Stimulated activated CD8-positive, alpha-beta memory T cell treated with anti-CD3 and anti-CD28 coated beads, Interleukin-4, amount 100 ng/mL, for 48 hours (primary cell): ENCODE measurements at regions not wholly inside any gene's neighbourhood (a gene's known extent, or its start where the extent isn't known, plus 50 kb on each side); places are given as distances from the start of the nearest gene placed in this dataset.

Experiments used
- DNase-seq: peaks from one replicate; pipeline ENCODE4 v3.0.0-alpha.2; 2020

- no peak for DNase-seq
Measured at GRCh38 chr9:91102269-91102668, 259.4 kb downstream of the AUH start.

- no peak for DNase-seq
Measured at GRCh38 chr9:91103931-91104330, 257.8 kb downstream of the AUH start.

- DNase-seq, result no peak
Measured at GRCh38 chr9:91106415-91107081, 255.2 kb downstream of the AUH start.

- DNase-seq, result no peak
Measured at GRCh38 chr9:91111226-91111625, 250.5 kb downstream of the AUH start.

GRCh38 chr9:91111876-91112275, 249.8 kb downstream of the AUH start:
- no peak for DNase-seq

GRCh38 chr9:91113016-91113415, 248.7 kb downstream of the AUH start:
- no peak for DNase-seq

- DNase-seq, result no peak
Measured at GRCh38 chr9:91114450-91114849, 247.3 kb downstream of the AUH start.

GRCh38 chr9:91116211-91116610, 245.5 kb downstream of the AUH start:
- DNase-seq, result no peak

- no peak for DNase-seq
Measured at GRCh38 chr9:91116711-91117110, 245.0 kb downstream of the AUH start.

GRCh38 chr9:91117474-91117891, 244.2 kb downstream of the AUH start:
- no peak for DNase-seq

GRCh38 chr9:91117959-91118703, 243.6 kb downstream of the AUH start:
- DNase-seq, result no peak

- DNase-seq, result no peak
Measured at GRCh38 chr9:91118704-91119025, 243.1 kb downstream of the AUH start.

GRCh38 chr9:91119142-91119541, 242.6 kb downstream of the AUH start:
- DNase-seq, result no peak

GRCh38 chr9:91119679-91120078, 242.0 kb downstream of the AUH start:
- no peak for DNase-seq

GRCh38 chr9:91120200-91120599, 241.5 kb downstream of the AUH start:
- no peak for DNase-seq

- no peak for DNase-seq
Measured at GRCh38 chr9:91122755-91123154, 239.0 kb downstream of the AUH start.

GRCh38 chr9:91126761-91127445, 234.8 kb downstream of the AUH start:
- no peak for DNase-seq

GRCh38 chr9:91127653-91128052, 234.1 kb downstream of the AUH start:
- no peak for DNase-seq

- DNase-seq, result no peak
Measured at GRCh38 chr9:91130796-91131318, 230.9 kb downstream of the AUH start.

GRCh38 chr9:91131433-91131839, 230.3 kb downstream of the AUH start:
- peak; percentile 81 for DNase-seq

- DNase-seq, result no peak
Measured at GRCh38 chr9:91132576-91133073, 229.1 kb downstream of the AUH start.

- DNase-seq, result no peak
Measured at GRCh38 chr9:91134608-91135007, 227.1 kb downstream of the AUH start.

GRCh38 chr9:91137391-91137790, 224.3 kb downstream of the AUH start:
- DNase-seq, result no peak

GRCh38 chr9:91138760-91139159, 223.0 kb downstream of the AUH start:
- DNase-seq, result no peak
